Stimulated activated effector memory CD8-positive, alpha-beta T cell treated with anti-CD3 and anti-CD28 coated beads, Interleukin-12 subunit alpha, Interleukin-12 subunit beta, amount 100 ng/mL, for 72 hours (primary cell): ENCODE measurements at regions not wholly inside any gene's neighbourhood (a gene's known extent, or its start where the extent isn't known, plus 50 kb on each side); places are given as distances from the start of the nearest gene placed in this dataset.
"Not testable (repeated sequence)": the region's sequence is repeated elsewhere in the genome, so short reads cannot be mapped to it uniquely, and the experiment has no call there.

Experiments used
- ATAC-seq: fragments of 150-1000 bp; cut with Tn5 transposase; 2 replicates; pipeline ENCODE4 v1.10.0; 2021
- DNase-seq, 2 donors: peaks; one replicate each; pipeline ENCODE4 v3.0.0; 2021 to 2022; ENCODE audit warnings: low spot score in 2 of 2
- H3K27ac Mint-ChIP-seq: one replicate; pipeline ENCODE4 v1.8.0; 2022; ENCODE audit warnings: mild to moderate bottlenecking, mixed read lengths
- H3K36me3 Mint-ChIP-seq: one replicate; pipeline ENCODE4 v1.8.0; 2022; ENCODE audit warnings: mild to moderate bottlenecking, mixed read lengths
- H3K4me1 Mint-ChIP-seq: one replicate; pipeline ENCODE4 v1.8.0; 2022; ENCODE audit warnings: mixed read lengths
- H3K4me3 Mint-ChIP-seq: one replicate; pipeline ENCODE4 v1.8.0; 2022; ENCODE audit warnings: mild to moderate bottlenecking, mixed read lengths
- H3K9me3 Mint-ChIP-seq: one replicate; pipeline ENCODE4 v1.8.0; 2022; ENCODE audit warnings: mixed read lengths

DNA sequence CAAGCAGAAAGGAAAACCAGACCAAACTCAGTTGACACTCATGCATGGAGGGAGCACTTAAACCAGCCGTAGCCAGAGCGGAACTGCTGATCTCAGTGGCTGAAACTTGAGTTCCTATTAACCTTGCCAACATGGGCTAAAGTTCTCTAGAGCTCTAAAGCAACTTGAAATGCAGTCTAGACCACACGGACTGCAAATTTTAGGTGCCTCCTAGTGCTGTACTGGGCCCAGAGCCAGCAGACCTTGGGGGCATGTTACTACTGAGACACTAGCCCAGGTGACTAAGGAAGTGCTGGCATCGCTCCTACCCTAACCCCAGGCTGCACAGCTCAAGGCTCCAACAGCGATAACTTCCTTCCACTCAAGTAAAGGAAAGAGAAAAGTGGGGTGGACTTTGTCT is 236.5 kb downstream of the AKAIN1 start:
- ATAC-seq (no peak), DNase-seq (no peak)
- H3K4me3 Mint-ChIP-seq, result no peak overlapping the region
- no peaks in the 10 kb centered on the region for H3K36me3 Mint-ChIP-seq
- H3K4me1 Mint-ChIP-seq, result no peaks in the 10 kb centered on the region
- H3K27ac Mint-ChIP-seq, result no peak overlapping the region
- peaks cover 17% of the 10 kb centered on the region for H3K9me3 Mint-ChIP-seq

DNA sequence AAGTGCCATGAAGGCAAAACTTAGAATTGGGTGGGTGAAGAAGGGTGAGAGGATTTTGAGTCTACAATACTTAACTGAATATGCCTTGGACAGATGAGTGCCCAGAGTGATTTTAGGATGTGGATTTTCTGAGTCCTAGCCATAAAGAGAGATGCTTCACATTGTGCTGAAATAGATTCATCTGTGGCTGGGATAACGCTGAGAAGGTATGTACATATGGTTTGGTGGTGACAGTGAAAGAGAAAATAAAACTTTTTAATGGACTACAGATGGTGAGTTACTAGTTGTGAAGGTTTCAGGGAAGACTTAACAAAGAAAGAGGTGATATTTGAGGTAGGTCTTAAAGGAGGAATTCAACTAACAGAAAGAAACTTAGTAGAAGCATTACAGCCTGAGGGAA is 265.8 kb downstream of the AKAIN1 start:
- DNase-seq, result no peak
- Mint-ChIP-seq H3K4me3 (no peak overlapping the region), H3K27ac (no peak overlapping the region), H3K36me3 (no peaks in the 10 kb centered on the region), H3K9me3 (peaks cover 14% of the 10 kb centered on the region), H3K4me1 (no peaks in the 10 kb centered on the region)
- ATAC-seq, result no peak

DNA sequence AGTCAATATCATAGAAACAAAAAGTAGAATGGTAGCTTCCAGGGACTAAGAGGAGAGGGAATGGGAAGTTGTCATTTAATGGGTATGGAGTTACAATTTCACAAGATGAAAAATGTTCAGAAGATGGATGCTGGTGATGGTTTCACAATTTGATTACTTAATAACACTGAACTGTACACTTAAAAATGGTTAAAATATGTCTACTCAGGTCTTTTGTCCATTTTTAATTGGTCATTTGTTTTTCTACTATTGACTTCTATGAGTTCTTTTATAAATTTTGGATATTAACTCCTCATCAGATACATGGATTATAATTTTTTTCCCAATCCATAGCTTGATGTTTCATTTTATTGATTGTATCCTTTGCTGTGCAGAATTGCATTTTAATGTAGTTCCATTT is 275.5 kb downstream of the AKAIN1 start:
- Mint-ChIP-seq H3K4me3 (no peak overlapping the region), H3K9me3 (peaks cover 14% of the 10 kb centered on the region), H3K27ac (no peak overlapping the region), H3K4me1 (no peaks in the 10 kb centered on the region), H3K36me3 (no peaks in the 10 kb centered on the region)
- no peak for ATAC-seq
- no peak for DNase-seq

DNA sequence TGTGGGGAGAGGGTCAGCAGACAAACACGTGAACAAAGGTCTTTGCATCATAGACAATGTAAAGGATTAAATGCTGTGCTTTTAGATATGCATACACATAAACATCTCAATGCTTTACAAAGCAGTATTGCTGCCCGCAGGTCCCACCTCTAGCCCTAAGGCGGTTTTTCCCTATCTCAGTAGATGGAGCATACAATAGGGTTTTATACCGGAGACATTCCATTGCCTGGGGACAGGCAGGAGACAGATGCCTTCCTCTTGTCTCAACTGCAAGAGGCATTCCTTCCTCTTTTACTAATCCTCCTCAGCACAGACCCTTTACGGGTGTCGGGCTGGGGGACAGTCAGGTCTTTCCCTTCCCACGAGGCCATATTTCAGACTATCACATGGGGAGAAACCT is 279.5 kb downstream of the AKAIN1 start:
- not testable (repeated sequence) for H3K4me3 Mint-ChIP-seq, ATAC-seq, H3K27ac Mint-ChIP-seq, H3K36me3 Mint-ChIP-seq, DNase-seq, H3K4me1 Mint-ChIP-seq
- H3K9me3 Mint-ChIP-seq, result peaks cover 13% of the 10 kb centered on the region

DNA sequence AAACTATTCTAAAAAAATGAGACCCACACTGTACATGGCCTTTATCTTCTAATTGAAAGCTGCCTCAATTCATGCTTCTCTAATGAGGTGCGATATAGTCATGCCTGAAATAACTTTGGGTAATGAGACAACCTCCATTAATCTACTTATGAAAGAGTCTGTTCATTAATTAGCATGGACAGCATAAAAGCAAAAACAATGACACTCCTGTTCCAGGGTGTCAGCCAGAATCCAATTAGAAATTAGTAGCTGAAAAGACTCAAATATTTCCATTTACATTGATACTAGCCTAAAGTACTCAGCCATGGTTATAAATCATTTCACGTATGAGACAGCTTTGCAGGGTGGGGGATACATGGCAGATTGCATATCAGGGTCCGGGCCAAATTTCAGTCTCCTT is 288.7 kb downstream of the AKAIN1 start:
- peaks cover 3% of the 10 kb centered on the region for H3K9me3 Mint-ChIP-seq
- H3K27ac Mint-ChIP-seq, result no peak overlapping the region
- H3K4me1 Mint-ChIP-seq, result no peaks in the 10 kb centered on the region
- H3K4me3 Mint-ChIP-seq, result no peak overlapping the region
- no peak for ATAC-seq
- no peak for DNase-seq
- no peaks in the 10 kb centered on the region for H3K36me3 Mint-ChIP-seq

DNA sequence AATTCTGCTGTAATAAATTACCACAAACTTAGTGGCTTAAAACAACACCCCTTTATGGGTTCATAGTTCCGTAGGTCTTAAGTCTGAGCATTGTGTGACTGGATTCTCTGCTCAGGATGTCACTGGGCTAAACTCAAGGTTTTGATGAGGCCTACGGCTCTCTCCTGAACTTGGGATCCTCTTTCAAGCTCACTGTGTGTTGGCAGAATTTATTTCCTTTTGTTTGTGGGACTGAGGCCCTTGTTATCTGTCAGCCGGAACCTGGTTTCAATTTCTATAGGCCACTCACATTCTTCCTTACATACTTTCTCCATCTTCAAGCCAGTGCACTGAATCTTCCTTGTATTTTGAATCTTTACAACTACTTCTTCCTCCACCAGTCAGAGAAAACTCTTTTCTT is 290.2 kb downstream of the AKAIN1 start:
- Mint-ChIP-seq H3K36me3 (no peaks in the 10 kb centered on the region), H3K4me3 (no peak overlapping the region), H3K27ac (no peak overlapping the region), H3K9me3 (peaks cover 8% of the 10 kb centered on the region), H3K4me1 (no peaks in the 10 kb centered on the region)
- DNase-seq (no peak), ATAC-seq (no peak)

DNA sequence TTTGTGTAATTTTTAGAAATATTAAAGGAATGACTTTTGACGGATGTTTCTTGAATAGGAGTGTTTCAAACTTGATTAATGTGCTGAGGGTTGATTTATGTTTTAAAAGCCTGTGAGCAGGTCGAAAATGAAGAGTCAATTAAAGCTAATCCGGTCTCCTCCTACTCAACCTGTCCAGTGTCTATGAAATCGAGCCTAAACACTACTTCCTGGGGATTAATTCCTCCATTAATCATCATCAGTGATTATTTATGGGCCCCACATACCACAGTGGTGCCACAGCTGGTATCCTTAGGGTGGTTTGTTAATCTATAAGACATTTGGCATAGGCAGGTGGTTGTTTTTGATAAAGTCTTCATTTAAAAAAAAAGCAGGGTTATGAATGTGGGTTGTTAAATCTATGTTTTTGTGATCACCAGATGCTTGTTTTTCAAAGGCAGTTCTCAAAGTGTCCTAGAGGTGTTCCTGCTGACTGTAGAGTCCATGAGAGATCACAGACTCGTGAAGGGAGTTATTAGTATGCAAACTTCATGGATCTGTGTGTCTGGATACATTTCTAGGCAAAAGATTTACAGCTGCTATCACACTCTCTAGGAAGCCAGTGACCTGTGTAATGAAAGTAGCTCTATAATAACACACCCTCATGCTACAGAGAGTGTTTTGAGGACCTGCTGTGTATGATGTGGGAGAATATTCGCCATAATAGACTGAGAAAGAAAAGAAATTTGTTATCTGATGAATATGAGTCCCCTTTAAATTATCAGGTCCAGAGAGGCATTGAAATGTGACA is 308.6 kb downstream of the AKAIN1 start:
- H3K9me3 Mint-ChIP-seq, result peaks cover 17% of the 10 kb centered on the region
- no peak overlapping the region for H3K4me3 Mint-ChIP-seq
- DNase-seq (no peak), ATAC-seq (no peak)
- H3K27ac Mint-ChIP-seq, result no peak overlapping the region
- no peaks in the 10 kb centered on the region for H3K4me1 Mint-ChIP-seq
- H3K36me3 Mint-ChIP-seq, result no peaks in the 10 kb centered on the region

DNA sequence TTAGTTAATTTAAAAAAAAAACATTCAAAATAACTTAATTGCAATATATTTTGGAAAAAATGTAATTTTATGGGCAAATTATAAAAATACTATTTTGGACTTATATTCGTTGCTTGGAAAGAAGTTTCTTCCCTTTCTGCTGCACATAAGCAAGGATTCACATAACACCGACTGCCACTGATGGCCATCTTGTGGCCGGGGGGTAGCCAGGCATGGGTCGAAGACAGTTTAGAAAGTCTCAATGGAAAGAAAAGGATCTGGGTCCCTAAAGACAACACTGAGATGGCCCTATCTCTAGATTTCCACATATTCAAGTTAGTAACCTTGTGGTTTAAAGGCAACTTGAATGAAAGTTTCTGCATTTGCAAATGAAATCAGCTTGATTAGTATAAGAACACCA is 318.6 kb downstream of the AKAIN1 start:
- Mint-ChIP-seq H3K4me1 (no peaks in the 10 kb centered on the region), H3K27ac (no peak overlapping the region), H3K9me3 (peaks cover 9% of the 10 kb centered on the region), H3K4me3 (no peak overlapping the region), H3K36me3 (no peaks in the 10 kb centered on the region)
- DNase-seq, result no peak
- no peak for ATAC-seq

DNA sequence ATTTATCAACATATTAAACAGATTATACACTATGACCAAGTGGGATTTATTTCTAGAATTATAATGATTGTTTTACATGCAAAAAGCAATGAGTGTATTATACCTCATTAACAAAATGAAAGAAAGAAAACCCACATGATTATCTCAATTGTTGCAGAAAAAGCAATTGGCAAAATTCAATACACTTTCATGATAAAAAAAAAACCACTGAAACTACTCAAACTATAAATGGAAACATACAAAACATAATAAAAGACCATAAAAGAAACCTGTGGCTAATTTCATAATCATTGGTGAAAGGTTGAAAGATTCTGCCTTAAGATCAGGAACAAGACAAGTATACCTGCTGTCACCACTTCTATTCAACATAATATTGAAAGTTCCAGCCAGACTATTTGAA is 325.9 kb downstream of the AKAIN1 start:
- ATAC-seq (no peak), DNase-seq (no peak)
- no peaks in the 10 kb centered on the region for H3K4me1 Mint-ChIP-seq
- H3K27ac Mint-ChIP-seq, result no peak overlapping the region
- peaks cover 18% of the 10 kb centered on the region for H3K9me3 Mint-ChIP-seq
- H3K36me3 Mint-ChIP-seq, result no peaks in the 10 kb centered on the region
- no peak overlapping the region for H3K4me3 Mint-ChIP-seq

DNA sequence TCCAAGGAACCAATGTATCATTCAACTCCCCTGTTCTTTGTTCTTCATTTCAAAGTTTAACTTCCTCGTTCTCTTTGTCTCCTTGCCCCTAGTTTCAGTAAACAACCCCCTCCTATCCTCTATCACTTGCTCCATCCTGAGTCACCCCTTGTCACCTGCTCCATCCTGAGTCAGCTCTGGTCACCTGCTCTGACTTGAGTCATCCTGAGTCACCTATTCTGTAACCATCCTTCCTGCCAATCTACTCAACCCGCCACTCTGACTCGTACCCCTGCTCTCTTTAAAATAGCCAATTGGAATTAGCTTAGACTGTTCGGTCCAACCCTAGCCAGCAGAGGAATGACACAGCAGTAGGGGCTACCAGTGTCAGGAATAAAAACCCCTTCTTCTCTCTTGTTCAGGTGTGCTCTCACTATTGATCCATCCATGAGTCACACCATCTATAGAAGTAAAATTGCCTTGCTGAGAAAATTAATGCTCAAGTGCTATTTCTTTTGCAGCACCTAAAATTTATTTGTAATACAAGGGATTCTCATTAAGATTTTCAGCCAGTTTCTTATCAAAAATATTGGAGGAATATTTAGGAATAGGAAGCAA is 326.8 kb downstream of the AKAIN1 start:
- Mint-ChIP-seq H3K4me3 (no peak overlapping the region), H3K9me3 (peaks cover 18% of the 10 kb centered on the region), H3K36me3 (no peaks in the 10 kb centered on the region), H3K27ac (no peak overlapping the region), H3K4me1 (no peaks in the 10 kb centered on the region)
- DNase-seq (no peak), ATAC-seq (no peak)

DNA sequence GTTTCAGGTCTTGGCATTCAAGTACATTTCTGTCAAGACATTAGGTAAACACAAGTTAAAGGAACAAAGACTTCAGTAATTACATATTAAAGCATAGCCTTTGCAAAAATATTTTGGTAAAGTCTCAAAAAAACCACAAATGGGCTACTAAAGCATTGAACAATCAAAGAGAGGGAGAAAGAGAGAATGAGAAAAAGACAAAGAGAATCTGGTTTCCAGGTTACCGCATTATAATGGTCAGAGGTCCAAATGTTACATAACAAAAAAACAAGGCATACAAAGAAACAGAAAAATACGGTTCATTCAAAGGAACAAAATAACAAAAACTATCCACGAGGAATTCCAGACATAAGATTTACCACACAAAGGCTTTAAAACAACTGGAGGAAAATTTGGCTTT is 327.9 kb downstream of the AKAIN1 start:
- no peak overlapping the region for H3K27ac Mint-ChIP-seq
- H3K4me1 Mint-ChIP-seq, result no peaks in the 10 kb centered on the region
- no peak overlapping the region for H3K4me3 Mint-ChIP-seq
- H3K36me3 Mint-ChIP-seq, result no peaks in the 10 kb centered on the region
- no peak for DNase-seq
- H3K9me3 Mint-ChIP-seq, result peaks cover 14% of the 10 kb centered on the region
- no peak for ATAC-seq

DNA sequence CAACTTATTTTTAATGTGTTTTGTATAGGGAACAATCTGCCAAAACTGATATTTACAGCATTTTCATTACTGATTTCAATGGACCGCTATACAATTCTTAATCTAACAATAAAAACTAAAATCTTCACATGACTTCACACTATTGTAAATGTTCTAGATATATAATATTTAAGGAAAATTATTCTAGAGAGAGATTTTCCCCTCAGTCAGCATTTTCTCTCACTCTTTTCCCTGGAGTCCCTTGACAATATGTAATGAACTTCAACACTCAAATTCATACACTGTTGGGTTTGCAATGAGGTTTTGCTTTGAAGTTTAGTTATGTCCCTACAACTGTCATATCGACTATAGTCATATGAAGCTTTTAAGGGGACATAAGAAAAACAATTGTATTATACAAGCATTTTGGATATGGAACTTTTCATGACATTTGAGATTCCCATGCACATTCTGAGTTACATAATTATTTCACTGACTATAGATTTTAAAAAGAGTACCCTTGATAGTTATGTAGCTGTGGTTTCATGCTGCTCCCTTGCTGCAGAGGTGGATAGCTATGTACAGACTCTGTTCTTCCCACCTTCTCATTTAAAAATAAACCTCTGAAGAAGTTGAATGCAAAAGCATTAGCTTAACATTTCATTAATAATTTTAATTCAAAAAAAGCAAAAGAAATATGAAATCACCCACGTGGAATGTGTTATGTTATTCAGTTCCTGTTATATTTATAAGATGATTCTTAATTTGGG is 338.5 kb downstream of the AKAIN1 start:
- Mint-ChIP-seq H3K4me1 (no peaks in the 10 kb centered on the region), H3K4me3 (no peak overlapping the region), H3K36me3 (no peaks in the 10 kb centered on the region), H3K9me3 (peaks cover 8% of the 10 kb centered on the region), H3K27ac (no peak overlapping the region)
- no peak for DNase-seq
- no peak for ATAC-seq

DNA sequence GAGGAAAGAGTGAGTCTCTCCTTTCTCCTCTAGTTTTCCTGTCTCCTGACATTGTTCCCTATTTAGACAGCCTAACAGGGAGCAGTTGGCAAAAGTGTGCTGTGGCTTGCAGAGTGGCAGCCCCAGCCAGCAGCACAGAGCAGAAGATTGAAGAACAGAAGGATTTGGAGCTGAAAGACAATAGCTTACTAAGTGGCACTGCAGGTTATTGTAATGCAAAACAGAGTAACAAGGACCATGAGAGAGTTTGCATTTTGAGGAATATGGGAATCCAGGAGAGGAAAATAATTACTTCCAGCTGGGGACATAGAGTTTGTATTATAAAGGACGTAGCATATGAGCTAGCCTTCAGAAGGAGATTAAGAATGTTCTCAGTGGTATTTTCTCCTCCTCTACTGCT is 342.4 kb downstream of the AKAIN1 start:
- H3K27ac Mint-ChIP-seq, result no peak overlapping the region
- peaks cover 10% of the 10 kb centered on the region for H3K9me3 Mint-ChIP-seq
- no peaks in the 10 kb centered on the region for H3K4me1 Mint-ChIP-seq
- DNase-seq, result no peak
- H3K4me3 Mint-ChIP-seq, result no peak overlapping the region
- no peak for ATAC-seq
- H3K36me3 Mint-ChIP-seq, result no peaks in the 10 kb centered on the region

DNA sequence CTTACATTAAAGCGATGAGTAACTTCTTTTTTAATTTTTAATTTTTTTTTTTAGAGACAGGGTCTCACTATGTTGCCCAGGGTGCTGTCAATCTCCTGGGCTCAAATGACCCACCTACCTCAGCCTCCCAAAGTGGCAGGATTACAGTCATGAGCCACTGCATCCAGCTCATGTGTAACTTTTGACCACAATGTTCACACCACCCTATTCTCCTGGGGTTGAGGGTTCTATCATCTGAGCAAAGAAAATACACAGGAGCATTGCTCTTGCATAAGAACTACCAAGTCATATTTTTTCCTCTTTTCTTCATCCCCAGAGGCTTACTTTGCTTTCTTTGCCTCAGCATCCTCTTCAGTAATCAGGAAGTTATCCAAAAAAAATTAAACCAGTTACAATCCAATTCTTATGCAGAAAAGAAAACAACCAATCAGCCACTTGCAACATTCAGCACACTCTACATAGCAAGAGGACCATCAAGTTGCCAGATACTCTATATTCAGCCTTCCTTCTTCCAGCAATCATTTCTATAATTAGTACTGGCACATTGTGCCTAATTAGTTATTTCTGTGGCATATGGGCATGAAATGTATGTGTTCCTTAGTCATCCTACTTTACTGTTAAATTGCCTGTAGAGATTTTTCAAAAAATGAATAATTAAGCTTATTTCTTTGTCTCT is 345.6 kb downstream of the AKAIN1 start:
- no peak for ATAC-seq
- Mint-ChIP-seq H3K9me3 (peaks cover 13% of the 10 kb centered on the region), H3K4me1 (no peaks in the 10 kb centered on the region), H3K36me3 (no peaks in the 10 kb centered on the region), H3K27ac (no peak overlapping the region), H3K4me3 (no peak overlapping the region)
- no peak for DNase-seq

DNA sequence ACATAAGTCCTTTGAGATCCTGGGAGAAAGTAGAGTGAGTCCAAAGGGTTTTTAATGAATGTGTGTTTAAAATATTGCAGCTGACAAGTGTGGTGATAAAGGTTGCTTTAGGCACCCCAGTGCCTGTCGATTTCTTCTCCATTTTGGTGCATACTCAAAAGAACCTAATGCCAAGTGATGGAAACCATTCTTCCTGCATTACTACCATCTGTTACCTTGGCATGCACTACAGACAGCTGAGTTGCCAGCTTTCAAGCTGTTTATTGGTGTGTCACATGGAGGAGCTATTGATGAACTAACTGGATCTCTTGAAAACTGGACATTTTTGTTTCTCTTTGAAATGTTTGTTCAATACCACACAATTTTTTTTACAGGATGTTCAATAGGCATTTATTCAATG is 350.0 kb downstream of the AKAIN1 start:
- H3K36me3 Mint-ChIP-seq, result no peaks in the 10 kb centered on the region
- no peak overlapping the region for H3K4me3 Mint-ChIP-seq
- H3K9me3 Mint-ChIP-seq, result peaks cover 12% of the 10 kb centered on the region
- no peaks in the 10 kb centered on the region for H3K4me1 Mint-ChIP-seq
- no peak for DNase-seq
- no peak overlapping the region for H3K27ac Mint-ChIP-seq
- ATAC-seq, result no peak
